Smooth muscle cell (in vitro differentiated cells): ENCODE measurements at regions not wholly inside any gene's neighbourhood (a gene's known extent, or its start where the extent isn't known, plus 50 kb on each side); places are given as distances from the start of the nearest gene placed in this dataset.

Source experiments
- DNase-seq: peaks from one replicate; lab custom pipeline; 2025; ENCODE audit not compliant: unreplicated experiment; lab: John Stamatoyannopoulos, UW
- H2AFZ ChIP-seq: fragments of 200-600 bp; sonication (generic); 2 replicates; pipeline ENCODE4 v1.6.0; 2016; ENCODE audit warnings: antibody characterized with exemption, low read depth, mild to moderate bottlenecking
- H3F3A ChIP-seq: fragments of 200-600 bp; sonication (generic); 2 replicates; pipeline ENCODE4 v1.6.0; 2017; ENCODE audit warnings: antibody characterized with exemption, low read depth
- H3K27ac ChIP-seq: fragments of 200-600 bp; sonication (generic); 2 replicates; pipeline ENCODE4 v1.5.1; 2016; ENCODE audit warnings: low read depth, mild to moderate bottlenecking
- H3K27me3 ChIP-seq: fragments of 200-600 bp; sonication (generic); 2 replicates; pipeline ENCODE4 v1.6.1; 2016; ENCODE audit warnings: low read depth, mild to moderate bottlenecking
- H3K36me3 ChIP-seq: fragments of 200-600 bp; sonication (generic); 2 replicates; pipeline ENCODE4 v1.5.1; 2016; ENCODE audit warnings: low read depth
- H3K4me1 ChIP-seq: fragments of 200-600 bp; sonication (generic); 2 replicates; pipeline ENCODE4 v1.5.1; 2016; ENCODE audit warnings: low read depth
- H3K4me2 ChIP-seq: fragments of 200-600 bp; sonication (generic); 2 replicates; pipeline ENCODE4 v1.6.0; 2016; ENCODE audit warnings: mild to moderate bottlenecking
- H3K4me3 ChIP-seq: fragments of 200-600 bp; sonication (generic); 2 replicates; pipeline ENCODE4 v1.5.1; 2016; ENCODE audit warnings: mild to moderate bottlenecking
- H3K79me2 ChIP-seq: fragments of 200-600 bp; sonication (generic); 2 replicates; pipeline ENCODE4 v1.6.0; 2016; ENCODE audit warnings: low read depth, mild to moderate bottlenecking
- H3K9ac ChIP-seq: fragments of 200-600 bp; sonication (generic); 2 replicates; pipeline ENCODE4 v1.6.0; 2016; ENCODE audit warnings: low read depth
- H3K9me3 ChIP-seq: fragments of 200-600 bp; sonication (generic); replicated peaks from 2 replicates; pipeline ENCODE4 v1.5.1; 2016; ENCODE audit warnings: low read depth
- H4K20me1 ChIP-seq: fragments of 200-600 bp; sonication (generic); 2 replicates; pipeline ENCODE4 v1.6.0; 2016; ENCODE audit warnings: low read depth
- WGBS: methylation state at CpG from one replicate; pipeline ENCODE4 v1.1.7; 2016; ENCODE audit warnings: low lambda C conversion rate; 5-methylcytosine and 5-hydroxymethylcytosine counted together
- TF ChIP-seq, protein P1 (sequence below): fragments of 200-600 bp; sonication (generic); IDR thresholded peaks from 2 replicates; pipeline ENCODE4 v1.5.1; 2017; ENCODE audit warnings: borderline replicate concordance, mild to moderate bottlenecking, antibody characterized with exemption; ENCODE audit not compliant: insufficient read depth, poor library complexity, severe bottlenecking

DNA sequence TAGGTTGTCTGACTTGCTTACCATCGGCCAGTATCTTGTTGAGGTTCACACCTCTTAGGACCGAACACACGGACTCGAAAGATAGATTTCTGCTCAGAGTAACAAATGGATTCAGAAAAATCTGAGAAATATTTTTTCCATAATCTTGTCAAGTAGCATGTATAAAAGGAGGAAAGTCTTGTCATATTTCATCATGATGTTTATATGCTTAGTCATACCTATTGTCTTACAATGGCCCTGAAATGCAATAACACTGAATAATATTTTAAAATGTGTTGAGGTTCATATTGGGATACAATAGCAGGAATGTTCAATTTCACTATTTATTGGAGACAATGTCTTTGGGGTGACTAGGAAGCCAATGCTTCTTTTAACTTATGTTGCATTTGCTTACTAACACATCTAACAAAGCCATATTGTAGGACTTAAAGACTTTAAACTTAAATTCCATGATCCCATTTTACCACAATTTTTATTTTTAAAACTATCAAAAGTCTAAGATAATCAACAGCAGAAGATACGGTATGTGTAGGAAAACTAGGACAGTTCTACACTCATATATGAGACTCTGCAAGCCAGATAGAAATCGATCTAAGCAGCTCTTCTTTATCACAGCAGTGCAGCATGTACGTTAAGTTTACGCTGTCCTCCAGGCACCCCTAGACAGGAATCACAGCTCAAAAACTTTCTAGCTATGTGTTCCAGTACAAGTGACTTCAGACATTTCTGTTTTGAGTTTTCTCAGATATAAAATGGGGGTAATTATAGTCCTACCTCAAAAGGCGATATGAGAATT, 135.7 kb upstream of the CAV2 start:
- Histone ChIP-seq H3F3A (no peaks in the 10 kb centered on the region), H3K27ac (no peak overlapping the region), H3K27me3 (no peaks in the 10 kb centered on the region), H2AFZ (no peak overlapping the region), H3K4me3 (no peak overlapping the region), H3K4me2 (no peak overlapping the region), H3K79me2 (no peaks in the 10 kb centered on the region), H3K9ac (no peak overlapping the region), H3K4me1 (no peaks in the 10 kb centered on the region), H3K36me3 (no peaks in the 10 kb centered on the region), H3K9me3 (no peaks in the 10 kb centered on the region), H4K20me1 (no peaks in the 10 kb centered on the region)
- 94% methylated on average over 9 of the region's 9 CpGs for WGBS
- DNase-seq: no peak
- TF ChIP-seq, protein P1, sequence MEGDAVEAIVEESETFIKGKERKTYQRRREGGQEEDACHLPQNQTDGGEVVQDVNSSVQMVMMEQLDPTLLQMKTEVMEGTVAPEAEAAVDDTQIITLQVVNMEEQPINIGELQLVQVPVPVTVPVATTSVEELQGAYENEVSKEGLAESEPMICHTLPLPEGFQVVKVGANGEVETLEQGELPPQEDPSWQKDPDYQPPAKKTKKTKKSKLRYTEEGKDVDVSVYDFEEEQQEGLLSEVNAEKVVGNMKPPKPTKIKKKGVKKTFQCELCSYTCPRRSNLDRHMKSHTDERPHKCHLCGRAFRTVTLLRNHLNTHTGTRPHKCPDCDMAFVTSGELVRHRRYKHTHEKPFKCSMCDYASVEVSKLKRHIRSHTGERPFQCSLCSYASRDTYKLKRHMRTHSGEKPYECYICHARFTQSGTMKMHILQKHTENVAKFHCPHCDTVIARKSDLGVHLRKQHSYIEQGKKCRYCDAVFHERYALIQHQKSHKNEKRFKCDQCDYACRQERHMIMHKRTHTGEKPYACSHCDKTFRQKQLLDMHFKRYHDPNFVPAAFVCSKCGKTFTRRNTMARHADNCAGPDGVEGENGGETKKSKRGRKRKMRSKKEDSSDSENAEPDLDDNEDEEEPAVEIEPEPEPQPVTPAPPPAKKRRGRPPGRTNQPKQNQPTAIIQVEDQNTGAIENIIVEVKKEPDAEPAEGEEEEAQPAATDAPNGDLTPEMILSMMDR: no peak

DNA sequence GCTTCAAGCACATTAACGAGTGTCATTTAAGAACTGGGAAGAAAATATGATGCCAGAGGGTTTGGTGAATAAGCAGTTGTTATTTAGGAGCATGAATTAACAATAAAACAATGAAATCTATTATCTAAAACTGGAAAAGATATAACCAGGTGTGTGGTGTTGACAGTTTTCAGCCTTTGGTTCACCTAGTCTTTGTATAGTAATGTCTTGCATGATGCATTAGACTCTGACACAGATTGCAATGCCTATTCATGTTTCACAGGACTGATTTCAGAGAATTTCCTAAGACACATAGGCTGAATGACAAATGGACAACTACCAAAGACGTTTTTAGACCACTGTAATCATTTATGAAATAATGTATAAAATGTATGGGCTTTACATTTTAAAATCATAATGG, 135.1 kb upstream of the CAV2 start:
- Histone ChIP-seq H3K9ac (no peak overlapping the region), H3K36me3 (no peaks in the 10 kb centered on the region), H2AFZ (no peak overlapping the region), H3K4me1 (no peaks in the 10 kb centered on the region), H3K9me3 (no peaks in the 10 kb centered on the region), H4K20me1 (no peaks in the 10 kb centered on the region), H3K27ac (no peak overlapping the region), H3K79me2 (no peaks in the 10 kb centered on the region), H3K4me3 (no peak overlapping the region), H3K27me3 (no peaks in the 10 kb centered on the region), H3F3A (no peaks in the 10 kb centered on the region), H3K4me2 (no peak overlapping the region)
- TF ChIP-seq, protein P1: no peak
- 85% methylated on average over 2 of the region's 2 CpGs for WGBS
- DNase-seq: no peak

DNA sequence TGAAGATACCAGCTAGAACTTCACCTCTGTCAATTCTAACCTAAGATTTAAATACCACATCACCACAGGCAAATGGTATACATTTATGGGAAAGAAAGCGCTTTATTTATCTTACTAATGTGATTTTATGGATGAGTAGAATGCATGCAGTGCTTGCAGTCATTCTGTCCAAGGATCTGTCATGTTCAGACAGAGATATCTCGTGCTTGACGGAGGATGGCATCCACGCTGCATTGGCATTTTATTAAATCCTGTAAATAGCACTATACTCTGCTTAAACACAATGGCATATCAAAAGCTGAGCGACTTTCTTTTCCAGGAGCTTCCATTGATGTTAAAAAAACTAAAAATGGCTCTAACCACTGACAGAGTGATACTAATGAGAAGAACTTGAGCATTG, 133.7 kb upstream of the CAV2 start:
- H4K20me1 ChIP-seq: no peaks in the 10 kb centered on the region
- H3K36me3 ChIP-seq: no peaks in the 10 kb centered on the region
- no peak overlapping the region for H2AFZ ChIP-seq
- H3K4me2 ChIP-seq: no peak overlapping the region
- no peaks in the 10 kb centered on the region for H3K79me2 ChIP-seq
- no peak for DNase-seq
- no peaks in the 10 kb centered on the region for H3K27me3 ChIP-seq
- WGBS: 77% methylated on average over 5 of the region's 5 CpGs
- no peak overlapping the region for H3K9ac ChIP-seq
- no peak overlapping the region for H3K27ac ChIP-seq
- no peaks in the 10 kb centered on the region for H3K4me1 ChIP-seq
- H3F3A ChIP-seq: no peaks in the 10 kb centered on the region
- no peaks in the 10 kb centered on the region for H3K9me3 ChIP-seq
- TF ChIP-seq, protein P1: no peak
- no peak overlapping the region for H3K4me3 ChIP-seq
